Heart left ventricle (tissue), 13 donors: ENCODE measurements at regions not wholly inside any gene's neighbourhood (a gene's known extent, or its start where the extent isn't known, plus 50 kb on each side); places are given as distances from the start of the nearest gene placed in this dataset.

Experiments used
- POLR2A ChIP-seq, 2 donors: fragments of 450-650 bp; IDR thresholded peaks; one replicate each; pipeline ENCODE4 v1.6.1; 2017; ENCODE audit warnings: antibody characterized with exemption in 2 of 2, mild to moderate bottlenecking in 2 of 2, moderate library complexity in 2 of 2
- TF ChIP-seq, protein P1 (sequence below), 12 donors: fragments of 200-600 bp; sonication (generic) in 4 of 12; IDR thresholded peaks; one replicate each; pipeline versions ENCODE4 v1.5.0 to v1.8.0; 2018 to 2022; ENCODE audit warnings: antibody characterized with exemption in 12 of 12, mild to moderate bottlenecking in 5 of 12
- donor health status: ischemic (EF 13 %, LVEDD 7.1; RV severe dilation, severe dysfunction).
- donor health status: DM: no; HTN: yes; CAD: no.
- donor health status: DM: no; HTN: no; CAD: no.
- donor health status: ischemic (EF 25% LVEDD 6.9; RV normal size, moderate dysfunction).
- donor health status: ischemic (EF 25% LVEDD 5.7; RV mildly dilated, moderate dysfunction).
- donor health status: ischemic (EF 35%, LVEDD 5.7; RV mildly dilated, moderate dysfunction).
- donor health status: nonischemic (EF 11% LVEDD 7.7; RV severe dilation, severe dysfunction).
- donor health status: DM: yes; HTN: yes; CAD: no.
- donor health status: PGD.
- donor health status: ischemic (EF 29% LVEDD 5.4; RV normal size, mild dysfunction).
- donor health status: nonischemic (EF 23%, LVEDD 6.1; RV moderate dilation, normal function).

DNA sequence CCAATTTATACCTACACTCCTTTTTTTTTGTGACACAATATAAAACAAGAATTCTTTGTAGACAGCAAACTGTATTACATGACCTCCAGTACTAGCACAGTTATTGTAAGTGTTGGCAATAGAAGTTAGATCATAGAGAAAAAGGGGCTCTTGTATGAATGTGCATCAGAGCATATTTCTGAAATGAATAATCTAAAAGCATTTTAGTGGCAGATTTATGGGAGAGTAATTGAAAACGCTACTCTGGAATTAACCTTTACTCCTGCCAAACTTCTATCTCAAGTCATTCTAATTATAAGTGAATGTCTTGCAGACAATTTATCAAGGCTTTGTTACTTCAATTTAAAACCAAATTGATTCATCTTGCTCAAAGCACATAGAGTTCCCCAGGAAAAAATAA is 968.1 kb downstream of the TAF11L14 start:
- TF ChIP-seq POLR2A (IDR thresholded peaks at IDR 0.05), result no peak
- TF ChIP-seq, protein P1, sequence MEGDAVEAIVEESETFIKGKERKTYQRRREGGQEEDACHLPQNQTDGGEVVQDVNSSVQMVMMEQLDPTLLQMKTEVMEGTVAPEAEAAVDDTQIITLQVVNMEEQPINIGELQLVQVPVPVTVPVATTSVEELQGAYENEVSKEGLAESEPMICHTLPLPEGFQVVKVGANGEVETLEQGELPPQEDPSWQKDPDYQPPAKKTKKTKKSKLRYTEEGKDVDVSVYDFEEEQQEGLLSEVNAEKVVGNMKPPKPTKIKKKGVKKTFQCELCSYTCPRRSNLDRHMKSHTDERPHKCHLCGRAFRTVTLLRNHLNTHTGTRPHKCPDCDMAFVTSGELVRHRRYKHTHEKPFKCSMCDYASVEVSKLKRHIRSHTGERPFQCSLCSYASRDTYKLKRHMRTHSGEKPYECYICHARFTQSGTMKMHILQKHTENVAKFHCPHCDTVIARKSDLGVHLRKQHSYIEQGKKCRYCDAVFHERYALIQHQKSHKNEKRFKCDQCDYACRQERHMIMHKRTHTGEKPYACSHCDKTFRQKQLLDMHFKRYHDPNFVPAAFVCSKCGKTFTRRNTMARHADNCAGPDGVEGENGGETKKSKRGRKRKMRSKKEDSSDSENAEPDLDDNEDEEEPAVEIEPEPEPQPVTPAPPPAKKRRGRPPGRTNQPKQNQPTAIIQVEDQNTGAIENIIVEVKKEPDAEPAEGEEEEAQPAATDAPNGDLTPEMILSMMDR (IDR thresholded peaks at IDR 0.05), result no peak
